NT2/D1 (cell line): ENCODE measurements at regions not wholly inside any gene's neighbourhood (a gene's known extent, or its start where the extent isn't known, plus 50 kb on each side); places are given as distances from the start of the nearest gene placed in this dataset.

Experiments
- DNase-seq: peaks from one replicate; pipeline ENCODE4 v3.0.0-alpha.2; 2011; ENCODE audit warnings: low read depth, low spot score
- H3K27me3 ChIP-seq: 2 replicates; pipeline ENCODE4 v1.6.0; 2011; ENCODE audit warnings: mild to moderate bottlenecking; ENCODE audit not compliant: insufficient read length, insufficient read depth
- H3K36me3 ChIP-seq: 2 replicates; pipeline ENCODE4 v1.6.1; 2011; ENCODE audit warnings: mild to moderate bottlenecking, low read length, mixed read lengths; ENCODE audit not compliant: insufficient read depth, insufficient read length
- H3K4me1 ChIP-seq: 2 replicates; pipeline ENCODE4 v1.5.1; 2011; ENCODE audit not compliant: insufficient read depth, insufficient read length
- H3K4me3 ChIP-seq: 2 replicates; pipeline ENCODE4 v1.5.1; 2011; ENCODE audit warnings: low read depth; ENCODE audit not compliant: insufficient read length
- H3K9ac ChIP-seq: 2 replicates; pipeline ENCODE4 v1.6.0; 2011; ENCODE audit warnings: low read depth; ENCODE audit not compliant: insufficient read length
- H3K9me3 ChIP-seq: 2 replicates; pipeline ENCODE4 v1.5.1; 2011; ENCODE audit warnings: mild to moderate bottlenecking, low read length; ENCODE audit not compliant: insufficient read depth
- SUZ12 ChIP-seq: IDR thresholded peaks from 2 replicates; pipeline ENCODE4 v1.6.1; 2011; ENCODE audit not compliant: insufficient read length, insufficient read depth; ENCODE audit errors: extremely low read depth
- YY1 ChIP-seq: IDR thresholded peaks from 2 replicates; pipeline ENCODE4 v1.6.1; 2011; ENCODE audit not compliant: insufficient read length, insufficient read depth
- ZNF274 ChIP-seq: IDR thresholded peaks from 2 replicates; pipeline ENCODE4 v1.6.1; 2011; ENCODE audit warnings: mild to moderate bottlenecking, low read depth, low read length

DNA sequence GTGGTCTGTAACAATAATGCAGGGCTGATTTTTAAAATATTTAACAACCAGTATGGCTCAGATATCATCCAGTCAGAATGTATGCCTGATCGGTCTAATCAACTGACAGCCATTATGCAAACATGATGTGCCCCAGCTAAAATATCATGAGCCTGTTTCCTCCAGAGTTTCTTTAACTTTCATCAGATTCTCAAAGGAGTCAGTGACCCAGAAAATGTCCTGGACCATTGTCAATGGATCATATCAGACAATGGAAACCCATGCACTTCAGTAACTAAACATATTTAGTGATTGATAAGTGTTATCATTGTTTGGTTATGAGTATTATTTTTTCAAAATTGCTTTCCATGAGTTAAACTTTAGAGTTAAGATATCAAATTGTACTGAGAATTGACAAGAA, 173.5 kb downstream of the LMBRD1 start:
- Histone ChIP-seq H3K9ac (no peak overlapping the region), H3K27me3 (no peaks in the 10 kb centered on the region), H3K9me3 (no peaks in the 10 kb centered on the region), H3K4me1 (no peaks in the 10 kb centered on the region), H3K4me3 (no peak overlapping the region), H3K36me3 (no peaks in the 10 kb centered on the region)
- TF ChIP-seq ZNF274 (no peak), YY1 (no peak)
- DNase-seq = no peak

- H3K27me3 ChIP-seq = no peaks in the 10 kb centered on the region
- no peak for TF ChIP-seq ZNF274
- no peaks in the 10 kb centered on the region for H3K9me3 ChIP-seq
- no peaks in the 10 kb centered on the region for H3K4me1 ChIP-seq
- no peak for DNase-seq
- no peak overlapping the region for H3K4me3 ChIP-seq
- H3K36me3 ChIP-seq = no peaks in the 10 kb centered on the region
- no peak overlapping the region for H3K9ac ChIP-seq
Measured at GRCh38 chr6:69622924-69623323, 173.9 kb downstream of the LMBRD1 start.

DNA sequence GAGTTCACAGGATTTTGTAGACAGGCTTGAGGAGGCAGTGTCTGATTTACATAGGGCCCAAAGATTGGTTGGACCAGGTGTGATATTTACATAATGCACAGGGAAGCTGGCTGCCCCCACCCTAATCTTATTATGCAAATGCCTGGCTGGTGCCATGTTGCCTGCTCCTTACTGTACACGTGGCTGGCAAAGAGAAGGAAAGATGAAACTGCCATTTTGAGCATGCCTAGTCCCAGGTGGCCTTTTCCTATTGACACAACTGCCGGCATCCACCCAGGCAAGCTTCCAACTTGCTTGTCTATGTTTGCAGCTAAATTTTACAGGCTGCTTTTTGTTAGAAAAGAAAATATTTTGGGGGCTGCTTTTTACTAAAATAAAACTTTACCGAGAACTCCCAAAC, 174.6 kb downstream of the LMBRD1 start:
- Histone ChIP-seq H3K4me3 (no peak overlapping the region), H3K27me3 (no peaks in the 10 kb centered on the region), H3K9ac (no peak overlapping the region), H3K9me3 (no peaks in the 10 kb centered on the region), H3K36me3 (no peaks in the 10 kb centered on the region), H3K4me1 (no peaks in the 10 kb centered on the region)
- no peak for TF ChIP-seq ZNF274
- TF ChIP-seq YY1 = no peak
- no peak for TF ChIP-seq SUZ12
- DNase-seq = no peak

GRCh38 chr6:69617163-69617562, 179.6 kb downstream of the LMBRD1 start:
- no peaks in the 10 kb centered on the region for H3K36me3 ChIP-seq
- TF ChIP-seq YY1 = no peak
- TF ChIP-seq SUZ12 = no peak
- TF ChIP-seq ZNF274 = no peak
- no peaks in the 10 kb centered on the region for H3K4me1 ChIP-seq
- no peaks in the 10 kb centered on the region for H3K9me3 ChIP-seq
- H3K4me3 ChIP-seq = no peak overlapping the region
- H3K9ac ChIP-seq = no peak overlapping the region
- no peaks in the 10 kb centered on the region for H3K27me3 ChIP-seq
- no peak for DNase-seq

- no peak for DNase-seq
- Histone ChIP-seq H3K36me3 (no peaks in the 10 kb centered on the region), H3K9me3 (no peaks in the 10 kb centered on the region), H3K9ac (no peak overlapping the region), H3K27me3 (no peaks in the 10 kb centered on the region), H3K4me1 (no peaks in the 10 kb centered on the region), H3K4me3 (no peak overlapping the region)
- TF ChIP-seq YY1 (no peak), SUZ12 (no peak), ZNF274 (no peak)
Measured at GRCh38 chr6:69609836-69610472, 186.9 kb downstream of the LMBRD1 start.

DNA sequence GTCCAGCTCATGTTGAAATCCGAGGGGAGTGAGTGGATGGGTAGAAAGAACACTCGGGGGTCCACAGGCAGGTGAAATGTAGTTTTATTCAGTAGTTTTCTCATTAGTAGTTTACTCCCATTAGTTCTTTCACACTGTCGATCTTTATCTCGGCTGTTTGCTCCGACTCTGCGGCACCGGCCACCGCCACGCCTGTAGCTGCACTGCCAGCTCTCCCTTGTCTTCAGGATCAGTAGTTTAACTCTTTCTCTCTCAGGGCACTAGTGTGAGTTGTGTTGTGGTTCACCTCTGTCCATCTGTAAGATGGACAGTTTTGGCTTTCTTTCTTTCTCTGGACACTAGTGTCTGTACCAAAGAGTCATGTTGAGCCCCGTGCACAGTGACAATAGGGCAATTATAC, 195.7 kb downstream of the LMBRD1 start:
- H3K36me3 ChIP-seq = no peaks in the 10 kb centered on the region
- H3K4me3 ChIP-seq = no peak overlapping the region
- H3K9me3 ChIP-seq = no peaks in the 10 kb centered on the region
- no peak for DNase-seq
- H3K9ac ChIP-seq = no peak overlapping the region
- no peak for TF ChIP-seq SUZ12
- TF ChIP-seq ZNF274 = no peak
- TF ChIP-seq YY1 = no peak
- H3K27me3 ChIP-seq = no peaks in the 10 kb centered on the region
- no peaks in the 10 kb centered on the region for H3K4me1 ChIP-seq

DNA sequence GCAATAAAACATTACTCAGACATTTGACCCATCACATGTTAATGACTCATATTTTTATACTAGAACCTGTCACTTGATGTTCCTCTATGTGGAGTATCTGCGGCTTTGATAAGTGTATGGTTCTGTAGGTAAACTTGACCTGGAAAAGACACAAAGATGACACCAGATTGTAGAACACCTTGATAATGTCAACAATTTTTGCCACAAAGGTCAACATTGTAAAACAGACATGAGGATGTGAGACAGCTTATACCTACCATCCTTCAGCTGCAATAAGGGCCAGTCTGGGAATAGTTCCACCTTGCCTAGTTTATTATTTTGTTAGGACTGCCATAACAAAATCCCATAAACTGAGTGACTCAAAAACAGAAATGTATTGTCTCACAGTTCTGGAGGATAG, 202.4 kb downstream of the LMBRD1 start:
- H3K27me3 ChIP-seq = no peaks in the 10 kb centered on the region
- no peaks in the 10 kb centered on the region for H3K4me1 ChIP-seq
- no peaks in the 10 kb centered on the region for H3K36me3 ChIP-seq
- no peak for TF ChIP-seq ZNF274
- no peak for TF ChIP-seq SUZ12
- no peak for TF ChIP-seq YY1
- no peak overlapping the region for H3K4me3 ChIP-seq
- no peak overlapping the region for H3K9ac ChIP-seq
- H3K9me3 ChIP-seq = no peaks in the 10 kb centered on the region
- no peak for DNase-seq

DNA sequence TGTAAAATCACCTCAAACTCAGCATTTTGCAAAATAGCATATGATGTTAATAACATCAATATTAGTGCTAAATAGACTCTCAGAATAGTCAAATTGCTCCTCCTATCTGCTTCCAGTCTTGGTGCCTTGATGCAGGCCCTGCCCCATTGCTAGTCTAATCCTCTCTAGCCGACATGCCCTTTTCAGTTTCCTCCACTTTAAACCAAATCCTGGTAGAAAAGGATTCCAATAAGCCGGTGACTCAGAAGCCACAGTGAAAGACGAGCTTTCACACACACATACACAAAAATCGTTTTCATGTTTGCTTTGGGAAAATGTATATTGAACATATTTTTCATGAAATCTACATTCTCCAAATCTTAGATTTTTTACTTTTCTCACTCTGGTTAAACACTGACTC, 203.1 kb downstream of the LMBRD1 start:
- TF ChIP-seq ZNF274 (no peak), SUZ12 (no peak), YY1 (no peak)
- Histone ChIP-seq H3K4me3 (no peak overlapping the region), H3K36me3 (no peaks in the 10 kb centered on the region)

More for the DNA sequence above, 203.1 kb downstream of the LMBRD1 start:
- Histone ChIP-seq H3K9ac (no peak overlapping the region), H3K9me3 (no peaks in the 10 kb centered on the region), H3K4me1 (no peaks in the 10 kb centered on the region), H3K27me3 (no peaks in the 10 kb centered on the region)
- DNase-seq = no peak
